Fibroblast of skin of abdomen (primary cell): ENCODE measurements at regions not wholly inside any gene's neighbourhood (a gene's known extent, or its start where the extent isn't known, plus 50 kb on each side); places are given as distances from the start of the nearest gene placed in this dataset.
A peak's percentile ranks its signal among the peaks of the same experiment; 100 is the strongest.
"Not testable (repeated sequence)": the region's sequence is repeated elsewhere in the genome, so short reads cannot be mapped to it uniquely, and the experiment has no call there.

ENCODE experiments used
- DNase-seq: peaks from one replicate; pipeline ENCODE4 v3.0.0-alpha.2; 2013

GRCh38 chr16:14002416-14002990, 68.6 kb upstream of the MRTFB start:
- DNase-seq = no peak

GRCh38 chr16:14003074-14003570, 68.0 kb upstream of the MRTFB start:
- peak; percentile 57 for DNase-seq

- no peak for DNase-seq
Measured at GRCh38 chr16:14004031-14004728, 66.9 kb upstream of the MRTFB start.

GRCh38 chr16:14004729-14005315, 66.3 kb upstream of the MRTFB start:
- no peak for DNase-seq

- no peak for DNase-seq
Measured at GRCh38 chr16:14005335-14005734, 65.8 kb upstream of the MRTFB start.

- peak; percentile 95 for DNase-seq
Measured at GRCh38 chr16:14007450-14007849, 63.7 kb upstream of the MRTFB start.

GRCh38 chr16:14011001-14011400, 60.1 kb upstream of the MRTFB start:
- DNase-seq = no peak

- DNase-seq = no peak
Measured at GRCh38 chr16:14011846-14012245, 59.3 kb upstream of the MRTFB start.

- no peak for DNase-seq
Measured at GRCh38 chr16:14013145-14013570, 58.0 kb upstream of the MRTFB start.

GRCh38 chr16:14013571-14014283, 57.4 kb upstream of the MRTFB start:
- DNase-seq = peak; percentile 89

- no peak for DNase-seq
Measured at GRCh38 chr16:14014284-14014625, 56.9 kb upstream of the MRTFB start.

- DNase-seq = no peak
Measured at GRCh38 chr16:14015033-14015432, 56.1 kb upstream of the MRTFB start.

GRCh38 chr16:14015461-14015860, 55.7 kb upstream of the MRTFB start:
- no peak for DNase-seq

GRCh38 chr16:14015948-14016347, 55.2 kb upstream of the MRTFB start:
- peak; percentile 74 for DNase-seq

- DNase-seq = not testable (repeated sequence)
Measured at GRCh38 chr16:14016362-14016761, 54.8 kb upstream of the MRTFB start.

- DNase-seq = no peak
Measured at GRCh38 chr16:14017886-14018285, 53.2 kb upstream of the MRTFB start.

GRCh38 chr16:14018851-14019250, 52.3 kb upstream of the MRTFB start:
- no peak for DNase-seq

GRCh38 chr16:14020141-14020540, 51.0 kb upstream of the MRTFB start:
- DNase-seq = no peak
